ENCODE measurements at regions not wholly inside any gene's neighbourhood (a gene's known extent, or its start where the extent isn't known, plus 50 kb on each side); places are given as distances from the start of the nearest gene placed in this dataset.

- no peak for DNase-seq
Observed at GRCh38 chr2:105150231-105150630, 91.3 kb upstream of the GPR45 start.

- no peak for DNase-seq
Observed at GRCh38 chr2:105154119-105154818, 87.3 kb upstream of the GPR45 start.

GRCh38 chr2:105156166-105156565 lies 85.4 kb upstream of the GPR45 start:
- DNase-seq, result no peak

GRCh38 chr2:105158002-105158401 lies 83.5 kb upstream of the GPR45 start:
- no peak for DNase-seq

GRCh38 chr2:105166688-105167087 lies 74.9 kb upstream of the GPR45 start:
- no peak for DNase-seq

GRCh38 chr2:105168543-105168942 lies 73.0 kb upstream of the GPR45 start:
- DNase-seq, result no peak

GRCh38 chr2:105175231-105175630 lies 66.3 kb upstream of the GPR45 start:
- no peak for DNase-seq

- no peak for DNase-seq
Observed at GRCh38 chr2:105176429-105176828, 65.1 kb upstream of the GPR45 start.

GRCh38 chr2:105177008-105177407 lies 64.5 kb upstream of the GPR45 start:
- no peak for DNase-seq

GRCh38 chr2:105177536-105178254 lies 63.8 kb upstream of the GPR45 start:
- DNase-seq, result no peak

GRCh38 chr2:105179469-105180372 lies 61.8 kb upstream of the GPR45 start:
- peak; percentile 65 for DNase-seq

GRCh38 chr2:105180491-105180972 lies 61.0 kb upstream of the GPR45 start:
- no peak for DNase-seq

- no peak for DNase-seq
Observed at GRCh38 chr2:105181282-105181681, 60.3 kb upstream of the GPR45 start.

- DNase-seq, result no peak
Observed at GRCh38 chr2:105183555-105184323, 57.8 kb upstream of the GPR45 start.

- DNase-seq, result no peak
Observed at GRCh38 chr2:105184420-105184819, 57.1 kb upstream of the GPR45 start.

- no peak for DNase-seq
Observed at GRCh38 chr2:105186967-105187498, 54.5 kb upstream of the GPR45 start.

GRCh38 chr2:105187531-105187930 lies 54.0 kb upstream of the GPR45 start:
- no peak for DNase-seq

- DNase-seq, result no peak
Observed at GRCh38 chr2:105188343-105188742, 53.2 kb upstream of the GPR45 start.
